ENCODE measurements at regions not wholly inside any gene's neighbourhood (a gene's known extent, or its start where the extent isn't known, plus 50 kb on each side); places are given as distances from the start of the nearest gene placed in this dataset.

GRCh38 chr7:136605532-136606329 is 262.7 kb upstream of the CHRM2 start:
- H3K4me3 ChIP-seq (ENCODE audit: low read depth, low read length), result no peak overlapping the region
- TF ChIP-seq CTCF (IDR thresholded peaks at IDR 0.05; ENCODE audit: insufficient read depth, low read depth, low read length, missing control alignments), result no peak
- no peak for DNase-seq (ENCODE audit: low read depth)

GRCh38 chr7:136601772-136602171 is 266.7 kb upstream of the CHRM2 start:
- no peak for DNase-seq (ENCODE audit: low read depth)
- no peak for TF ChIP-seq CTCF (IDR thresholded peaks at IDR 0.05; ENCODE audit: insufficient read depth, low read depth, low read length, missing control alignments)
- no peak overlapping the region for H3K4me3 ChIP-seq (ENCODE audit: low read depth, low read length)

- H3K4me3 ChIP-seq (ENCODE audit: low read depth, low read length), result no peak overlapping the region
- no peak for TF ChIP-seq CTCF (IDR thresholded peaks at IDR 0.05; ENCODE audit: insufficient read depth, low read depth, low read length, missing control alignments)
- no peak for DNase-seq (ENCODE audit: low read depth)
Observed at GRCh38 chr7:136600475-136600874, 268.0 kb upstream of the CHRM2 start.

GRCh38 chr7:136594739-136595144 is 273.7 kb upstream of the CHRM2 start:
- no peak overlapping the region for H3K4me3 ChIP-seq (ENCODE audit: low read depth, low read length)
- TF ChIP-seq CTCF (IDR thresholded peaks at IDR 0.05; ENCODE audit: insufficient read depth, low read depth, low read length, missing control alignments), result no peak
- no peak for DNase-seq (ENCODE audit: low read depth)

- TF ChIP-seq CTCF (IDR thresholded peaks at IDR 0.05; ENCODE audit: insufficient read depth, low read depth, low read length, missing control alignments), result no peak
- no peak overlapping the region for H3K4me3 ChIP-seq (ENCODE audit: low read depth, low read length)
- DNase-seq (ENCODE audit: low read depth), result no peak
Observed at GRCh38 chr7:136588216-136588615, 280.2 kb upstream of the CHRM2 start.

GRCh38 chr7:136585954-136586670 is 282.3 kb upstream of the CHRM2 start:
- no peak for DNase-seq (ENCODE audit: low read depth)
- no peak overlapping the region for H3K4me3 ChIP-seq (ENCODE audit: low read depth, low read length)
- no peak for TF ChIP-seq CTCF (IDR thresholded peaks at IDR 0.05; ENCODE audit: insufficient read depth, low read depth, low read length, missing control alignments)

Data from GM12865 (cell line).